ENCODE measurements at regions not wholly inside any gene's neighbourhood (a gene's known extent, or its start where the extent isn't known, plus 50 kb on each side); places are given as distances from the start of the nearest gene placed in this dataset.

GRCh38 chr12:46518729-46519128, 146.2 kb upstream of the SLC38A2 start:
- no peaks in the 10 kb centered on the region for H3K9me1 ChIP-seq (replicated peaks; ENCODE audit: control insufficient read depth, extremely low read depth, insufficient read depth, low read length)

GRCh38 chr12:46518169-46518568, 145.6 kb upstream of the SLC38A2 start:
- POLR2A ChIA-PET: no interaction called here
- CTCF ChIA-PET: no interaction called here
- Histone ChIP-seq H3K36me3 (ENCODE audit: control insufficient read depth in 2 of 2, extremely low read depth in 1 of 2, insufficient read depth in 2 of 2, low read length in 2 of 2) (no peaks in the 10 kb centered on the region), H3K9me1 (replicated peaks; ENCODE audit: control insufficient read depth, extremely low read depth, insufficient read depth, low read length) (no peaks in the 10 kb centered on the region), H2AFZ (ENCODE audit: low read depth, low read length) (no peak overlapping the region), H3K4me3 (replicated peaks in 1 of 3; ENCODE audit: insufficient read depth in 1 of 3, low read depth in 1 of 3, low read length in 3 of 3) (no peak overlapping the region), H4K20me1 (replicated peaks; ENCODE audit: control insufficient read depth, extremely low read depth, insufficient read depth, low read length) (no peaks in the 10 kb centered on the region), H3K9ac (replicated peaks; ENCODE audit: extremely low read depth, insufficient read depth, low read length) (no peak overlapping the region), H3K27me3 (ENCODE audit: control insufficient read depth in 2 of 2, insufficient read depth in 2 of 2, low read length in 2 of 2) (no peaks in the 10 kb centered on the region), H3K4me2 (ENCODE audit: insufficient read depth, low read length) (no peak overlapping the region), H3K79me2 (ENCODE audit: control insufficient read depth, insufficient read depth, low read length) (no peaks in the 10 kb centered on the region), H3K27ac (ENCODE audit: insufficient read depth, low read depth, low read length) (no peak overlapping the region), H3K9me3 (replicated peaks; ENCODE audit: control insufficient read depth, insufficient read depth, low read length) (no peaks in the 10 kb centered on the region), H3K4me1 (ENCODE audit: control insufficient read depth, extremely low read depth, insufficient read depth, low read length) (peaks cover 13% of the 10 kb centered on the region)
- DNase-seq (ENCODE audit: low read depth, low spot score) (no peak), FAIRE-seq (no peak)
- no TSS peak for BruUV-seq (replicated peaks)
- TF ChIP-seq POLR2A (IDR thresholded peaks at IDR 0.05; ENCODE audit: low read depth, low read length): no peak
- no peak for TF ChIP-seq CTCF (IDR thresholded peaks at IDR 0.05; ENCODE audit: extremely low read depth in 1 of 2, insufficient read depth in 1 of 2, low read depth in 1 of 2, low read length in 2 of 2)
- TF ChIP-seq GATA2 (IDR thresholded peaks at IDR 0.05; ENCODE audit: insufficient read depth, insufficient read length, low read depth, low read length): no peak
- no peak for TF ChIP-seq MAX (IDR thresholded peaks at IDR 0.05; ENCODE audit: insufficient read depth, insufficient read length)
- TF ChIP-seq JUN (IDR thresholded peaks at IDR 0.05; ENCODE audit: borderline replicate concordance, insufficient read depth, insufficient read length, low read depth): no peak
- no peak for TF ChIP-seq EZH2 (IDR thresholded peaks at IDR 0.05; ENCODE audit: borderline replicate concordance, low read depth, low read length, severe bottlenecking)
- no peak for TF ChIP-seq FOS (IDR thresholded peaks at IDR 0.05; ENCODE audit: borderline replicate concordance, insufficient read depth, low read length)
- no peak for TF ChIP-seq MYC (IDR thresholded peaks at IDR 0.05; ENCODE audit: low read depth, low read length)
- dilution Hi-C loops (cut with MboI; ENCODE audit: extremely low pct_ligation_motif_present, low sequenced_read_pairs): no loop called here
- intact Hi-C loops (cut with micrococcal nuclease): no loop called here

More at GRCh38 chr12:46518729-46519128, 146.2 kb upstream of the SLC38A2 start:
- ChIA-PET CTCF (no interaction called here), POLR2A (no interaction called here)
- Histone ChIP-seq H3K27me3 (ENCODE audit: control insufficient read depth in 2 of 2, insufficient read depth in 2 of 2, low read length in 2 of 2) (no peaks in the 10 kb centered on the region), H3K9me3 (replicated peaks; ENCODE audit: control insufficient read depth, insufficient read depth, low read length) (no peaks in the 10 kb centered on the region), H4K20me1 (replicated peaks; ENCODE audit: control insufficient read depth, extremely low read depth, insufficient read depth, low read length) (no peaks in the 10 kb centered on the region), H3K36me3 (ENCODE audit: control insufficient read depth in 2 of 2, extremely low read depth in 1 of 2, insufficient read depth in 2 of 2, low read length in 2 of 2) (no peaks in the 10 kb centered on the region), H3K27ac (ENCODE audit: insufficient read depth, low read depth, low read length) (no peak overlapping the region), H3K4me2 (ENCODE audit: insufficient read depth, low read length) (no peak overlapping the region), H2AFZ (ENCODE audit: low read depth, low read length) (no peak overlapping the region), H3K79me2 (ENCODE audit: control insufficient read depth, insufficient read depth, low read length) (no peaks in the 10 kb centered on the region), H3K4me1 (ENCODE audit: control insufficient read depth, extremely low read depth, insufficient read depth, low read length) (peaks cover 18% of the 10 kb centered on the region), H3K9ac (replicated peaks; ENCODE audit: extremely low read depth, insufficient read depth, low read length) (no peak overlapping the region), H3K4me3 (replicated peaks in 1 of 3; ENCODE audit: insufficient read depth in 1 of 3, low read depth in 1 of 3, low read length in 3 of 3) (no peak overlapping the region)
- dilution Hi-C loops (cut with MboI; ENCODE audit: extremely low pct_ligation_motif_present, low sequenced_read_pairs) (no loop called here), intact Hi-C loops (cut with micrococcal nuclease) (no loop called here)
- no peak for TF ChIP-seq EZH2 (IDR thresholded peaks at IDR 0.05; ENCODE audit: borderline replicate concordance, low read depth, low read length, severe bottlenecking)
- no TSS peak for BruUV-seq (replicated peaks)
- DNase-seq (ENCODE audit: low read depth, low spot score) (no peak), FAIRE-seq (no peak)

Measured in endothelial cell of umbilical vein (primary cell).